GM12878 (cell line): ENCODE measurements at regions not wholly inside any gene's neighbourhood (a gene's known extent, or its start where the extent isn't known, plus 50 kb on each side); places are given as distances from the start of the nearest gene placed in this dataset.

Experiments used
- BCL3 ChIP-seq: IDR thresholded peaks from 2 replicates; pipeline ENCODE4 v1.6.1; 2011; ENCODE audit warnings: borderline replicate concordance, low read depth, mild to moderate bottlenecking, moderate library complexity, low read length; ENCODE audit not compliant: insufficient read depth, poor library complexity, severe bottlenecking
- IRF3 ChIP-seq: fragments of 450-650 bp; IDR thresholded peaks from 2 replicates; pipeline ENCODE4 v1.6.1; 2014; ENCODE audit warnings: mild to moderate bottlenecking
- IRF4 ChIP-seq: IDR thresholded peaks from 2 replicates; pipeline ENCODE4 v1.6.1; 2011; ENCODE audit warnings: low read depth, low read length
- MXI1 ChIP-seq: fragments of 150-350 bp; IDR thresholded peaks from 2 replicates; pipeline ENCODE4 v1.6.1; 2011; ENCODE audit warnings: low read depth, mild to moderate bottlenecking, inconsistent platforms, low read length, improper control_type of control experiment
- PML ChIP-seq: IDR thresholded peaks from 2 replicates; pipeline ENCODE4 v1.6.1; 2012; ENCODE audit warnings: low read length, inconsistent platforms
- SPI1 ChIP-seq: IDR thresholded peaks from 2 replicates; pipeline ENCODE4 v1.6.1; 2011; ENCODE audit warnings: low read depth, mild to moderate bottlenecking, low read length, moderate library complexity, borderline replicate concordance; ENCODE audit not compliant: insufficient read depth
- STAT3 ChIP-seq: IDR thresholded peaks from 2 replicates; pipeline ENCODE4 v1.6.1; 2011; ENCODE audit warnings: low read depth, low read length, improper control_type of control experiment
- SUPT20H ChIP-seq: IDR thresholded peaks from 2 replicates; pipeline ENCODE4 v1.6.1; 2011; ENCODE audit warnings: low read depth, mild to moderate bottlenecking, low read length, moderate library complexity, borderline replicate concordance; ENCODE audit not compliant: control insufficient read depth
- TARDBP ChIP-seq: IDR thresholded peaks from 2 replicates; pipeline ENCODE4 v1.6.1; 2016; ENCODE audit warnings: borderline replicate concordance
- TCF12 ChIP-seq: IDR thresholded peaks from 2 replicates; pipeline ENCODE4 v1.6.1; 2011; ENCODE audit warnings: low read depth, mild to moderate bottlenecking, low read length
- TF ChIP-seq, protein P1 (sequence below), 3 experiments: IDR thresholded peaks in 2 of 3; conservative IDR thresholded peaks in 1 of 3; 2 replicates each; pipeline ENCODE4 v1.5.1; 2011; ENCODE audit warnings: low read depth in 3 of 3, low read length in 3 of 3, mild to moderate bottlenecking in 3 of 3, control low read depth in 2 of 3, moderate library complexity in 2 of 3, inconsistent platforms in 1 of 3, mixed read lengths in 1 of 3; ENCODE audit not compliant: control insufficient read depth in 2 of 3, insufficient read depth in 1 of 3; ENCODE audit errors: extremely low read depth in 1 of 3

DNA sequence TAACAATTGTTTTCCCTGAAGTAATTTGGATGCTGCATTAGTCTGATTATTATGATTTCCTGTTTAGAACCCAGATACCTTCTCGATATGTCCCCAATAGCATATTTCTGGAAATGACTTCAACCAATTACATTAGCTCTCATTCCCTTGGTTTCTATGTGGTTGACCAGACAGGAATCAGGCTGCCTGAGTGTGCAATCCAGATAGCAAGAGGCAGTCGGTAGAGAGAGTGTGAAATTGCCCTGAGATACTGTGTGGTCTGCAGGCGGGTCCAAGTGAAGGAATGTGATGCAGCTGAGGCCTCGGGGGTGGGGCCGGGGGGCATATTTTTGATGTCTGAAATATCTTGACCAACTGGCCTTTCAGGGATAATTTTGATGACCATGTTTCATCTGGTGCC lies 143.9 kb upstream of the ITGA6 start (continued):
- TF ChIP-seq IRF4 (no peak), PML (no peak), TARDBP (no peak), STAT3 (no peak), MXI1 (no peak), SUPT20H (no peak), IRF3 (no peak), BCL3 (no peak), TCF12 (no peak), SPI1 (no peak)
- TF ChIP-seq, protein P1, sequence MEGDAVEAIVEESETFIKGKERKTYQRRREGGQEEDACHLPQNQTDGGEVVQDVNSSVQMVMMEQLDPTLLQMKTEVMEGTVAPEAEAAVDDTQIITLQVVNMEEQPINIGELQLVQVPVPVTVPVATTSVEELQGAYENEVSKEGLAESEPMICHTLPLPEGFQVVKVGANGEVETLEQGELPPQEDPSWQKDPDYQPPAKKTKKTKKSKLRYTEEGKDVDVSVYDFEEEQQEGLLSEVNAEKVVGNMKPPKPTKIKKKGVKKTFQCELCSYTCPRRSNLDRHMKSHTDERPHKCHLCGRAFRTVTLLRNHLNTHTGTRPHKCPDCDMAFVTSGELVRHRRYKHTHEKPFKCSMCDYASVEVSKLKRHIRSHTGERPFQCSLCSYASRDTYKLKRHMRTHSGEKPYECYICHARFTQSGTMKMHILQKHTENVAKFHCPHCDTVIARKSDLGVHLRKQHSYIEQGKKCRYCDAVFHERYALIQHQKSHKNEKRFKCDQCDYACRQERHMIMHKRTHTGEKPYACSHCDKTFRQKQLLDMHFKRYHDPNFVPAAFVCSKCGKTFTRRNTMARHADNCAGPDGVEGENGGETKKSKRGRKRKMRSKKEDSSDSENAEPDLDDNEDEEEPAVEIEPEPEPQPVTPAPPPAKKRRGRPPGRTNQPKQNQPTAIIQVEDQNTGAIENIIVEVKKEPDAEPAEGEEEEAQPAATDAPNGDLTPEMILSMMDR (IDR thresholded peaks at IDR 0.05 in 2 of 3, conservative IDR thresholded peaks at IDR 0.05 in 1 of 3; ENCODE audit: control insufficient read depth in 2 of 3, extremely low read depth in 1 of 3, insufficient read depth in 1 of 3, low read depth in 3 of 3, low read length in 3 of 3): no peak
